H1 (cell line): ENCODE measurements at regions not wholly inside any gene's neighbourhood (a gene's known extent, or its start where the extent isn't known, plus 50 kb on each side); places are given as distances from the start of the nearest gene placed in this dataset.

Experiments
- CTCF ChIA-PET: fragments of 300-600 bp; sonication (Branson Sonifier 250); formaldehyde crosslinking; loops from one replicate; lab custom pipeline; 2021; ENCODE audit not compliant: partially characterized antibody; lab: Charles Lee
- POLR2A ChIA-PET: fragments of 300-600 bp; sonication (Branson Sonifier 250); formaldehyde crosslinking; loops from one replicate; lab custom pipeline; 2021; ENCODE audit warnings: inconsistent platforms; ENCODE audit not compliant: partially characterized antibody; lab: Charles Lee
- DNase-seq, 2 experiments: peaks; one replicate each; pipeline versions ENCODE4 v3.0.0 to v3.0.0-alpha.2; 2010 to 2022; ENCODE audit warnings: low spot score in 2 of 2, low read depth in 1 of 2, mixed read lengths in 1 of 2
- FAIRE-seq: peaks from 2 replicates; lab custom pipeline; 2011; peaks lifted over from hg19 to GRCh38; lab: Jason Lieb, UNC
- H2AFZ ChIP-seq: 2 replicates; pipeline ENCODE4 v1.8.1; 2012; ENCODE audit warnings: low read length, inconsistent platforms
- H2AK5ac ChIP-seq: 2 replicates; pipeline ENCODE4 v1.6.1; 2013; ENCODE audit warnings: low read depth, low read length
- H2BK120ac ChIP-seq: replicated peaks from 2 replicates; pipeline ENCODE3; 2013; ENCODE audit warnings: low read depth, low read length, inconsistent platforms
- H2BK12ac ChIP-seq: 2 replicates; pipeline ENCODE4 v1.6.1; 2013; ENCODE audit warnings: low read depth, low read length
- H2BK15ac ChIP-seq: 2 replicates; pipeline ENCODE4 v1.6.1; 2013; ENCODE audit warnings: low read length
- H2BK20ac ChIP-seq: 2 replicates; pipeline ENCODE4 v1.6.1; 2013; ENCODE audit warnings: low read length
- H2BK5ac ChIP-seq: 2 replicates; pipeline ENCODE4 v1.6.1; 2013; ENCODE audit warnings: low read depth, low read length
- H3K14ac ChIP-seq: 2 replicates; pipeline ENCODE4 v1.6.1; 2013; ENCODE audit warnings: inconsistent platforms; ENCODE audit not compliant: insufficient read length
- H3K18ac ChIP-seq: 2 replicates; pipeline ENCODE4 v1.6.1; 2013; ENCODE audit warnings: low read length; ENCODE audit errors: extremely low read depth
- H3K23ac ChIP-seq: 2 replicates; pipeline ENCODE4 v1.6.1; 2013; ENCODE audit warnings: inconsistent platforms; ENCODE audit not compliant: insufficient read length
- H3K23me2 ChIP-seq: 2 replicates; pipeline ENCODE4 v1.6.1; 2013; ENCODE audit warnings: low read depth, low read length
- H3K27ac ChIP-seq: 2 replicates; pipeline ENCODE4 v1.6.1; 2011; ENCODE audit warnings: low read depth, low read length, inconsistent platforms
- H3K27me3 ChIP-seq, 4 experiments: replicated peaks in 1 of 4; 1 replicate in 1 of 4; 2 replicates in 3 of 4; pipeline versions ENCODE4 v1.6.1 to v1.8.1; 2011 to 2013; ENCODE audit warnings: low read length in 3 of 4, mild to moderate bottlenecking in 3 of 4, inconsistent platforms in 2 of 4, mixed read lengths in 2 of 4, moderate library complexity in 1 of 4; ENCODE audit not compliant: control insufficient read depth in 3 of 4, insufficient read depth in 3 of 4; ENCODE audit errors: extremely low read depth in 1 of 4
- H3K36me3 ChIP-seq, 4 experiments: 2 replicates each; pipeline versions ENCODE4 v1.6.1 to v1.8.1; 2011 to 2013; ENCODE audit warnings: mild to moderate bottlenecking in 4 of 4, low read length in 3 of 4, moderate library complexity in 2 of 4, control low read depth in 1 of 4, inconsistent platforms in 1 of 4; ENCODE audit not compliant: insufficient read depth in 4 of 4, control insufficient read depth in 2 of 4
- H3K4ac ChIP-seq: replicated peaks from 2 replicates; pipeline ENCODE3; 2013; ENCODE audit warnings: low read length, low read depth, mixed read lengths, inconsistent platforms; ENCODE audit not compliant: insufficient read length
- H3K4me1 ChIP-seq, 4 experiments: replicated peaks in 1 of 4; 1 replicate in 1 of 4; 2 replicates in 3 of 4; pipeline versions ENCODE4 v1.6.1 to v1.8.1; 2011 to 2013; ENCODE audit warnings: low read length in 3 of 4, inconsistent platforms in 2 of 4, mixed read lengths in 1 of 4; ENCODE audit not compliant: insufficient read depth in 4 of 4, control insufficient read depth in 3 of 4
- H3K4me2 ChIP-seq, 2 experiments: 2 replicates each; pipeline versions ENCODE4 v1.6.1 to v1.8.1; 2011 to 2013; ENCODE audit warnings: low read depth in 2 of 2, low read length in 2 of 2, control low read depth in 1 of 2, inconsistent platforms in 1 of 2, mild to moderate bottlenecking in 1 of 2; ENCODE audit not compliant: insufficient read depth in 1 of 2
- H3K4me3 ChIP-seq, 4 experiments: fragments of 200-600, 300-600 bp in 1 of 4; sonication (generic), shearing (Covaris generic), sonication (Bioruptor Twin) in 1 of 4; 2 replicates each; pipeline versions ENCODE4 v1.5.1 to v1.8.1; 2011 to 2016; ENCODE audit warnings: low read length in 4 of 4, low read depth in 3 of 4, control low read depth in 2 of 4, inconsistent platforms in 2 of 4, mild to moderate bottlenecking in 2 of 4, mixed read lengths in 1 of 4, moderate library complexity in 1 of 4; ENCODE audit not compliant: insufficient read depth in 2 of 4; ENCODE audit errors: extremely low read depth in 1 of 4
- H3K56ac ChIP-seq: replicated peaks from 2 replicates; pipeline ENCODE3; 2013; ENCODE audit warnings: low read depth, mild to moderate bottlenecking, mixed read lengths, low read length, inconsistent platforms; ENCODE audit not compliant: insufficient read length
- H3K79me1 ChIP-seq: 2 replicates; pipeline ENCODE4 v1.6.1; 2013; ENCODE audit warnings: low read depth, low read length, control low read depth
- H3K79me2 ChIP-seq, 2 experiments: 2 replicates each; pipeline versions ENCODE4 v1.6.1 to v1.8.1; 2012 to 2013; ENCODE audit warnings: low read length in 2 of 2, mild to moderate bottlenecking in 2 of 2, inconsistent platforms in 1 of 2; ENCODE audit not compliant: insufficient read depth in 2 of 2, control insufficient read depth in 1 of 2
- H3K9ac ChIP-seq, 4 experiments: replicated peaks in 1 of 4; 1 replicate in 1 of 4; 2 replicates in 3 of 4; pipeline versions ENCODE4 v1.6.1 to v1.8.1; 2011 to 2013; ENCODE audit warnings: low read depth in 3 of 4, low read length in 3 of 4, control low read depth in 2 of 4, mild to moderate bottlenecking in 2 of 4, moderate library complexity in 2 of 4, inconsistent platforms in 1 of 4; ENCODE audit errors: extremely low read depth in 1 of 4
- H3K9me3 ChIP-seq, 2 experiments: 2 replicates each; pipeline versions ENCODE4 v1.6.1 to v1.8.1; 2012 to 2013; ENCODE audit warnings: mild to moderate bottlenecking in 2 of 2, moderate library complexity in 2 of 2, control low read depth in 1 of 2, inconsistent platforms in 1 of 2, low read depth in 1 of 2, low read length in 1 of 2, mixed read lengths in 1 of 2; ENCODE audit not compliant: insufficient read depth in 2 of 2
- H4K20me1 ChIP-seq, 2 experiments: replicated peaks in 1 of 2; 2 replicates each; pipeline versions ENCODE3 to v1.8.1; 2011 to 2013; ENCODE audit warnings: inconsistent platforms in 2 of 2, low read length in 2 of 2, mild to moderate bottlenecking in 1 of 2; ENCODE audit not compliant: insufficient read depth in 2 of 2, control insufficient read depth in 1 of 2
- H4K5ac ChIP-seq: 2 replicates; pipeline ENCODE4 v1.6.1; 2013; ENCODE audit warnings: low read length, low read depth, mixed read lengths, inconsistent platforms; ENCODE audit not compliant: insufficient read length
- H4K8ac ChIP-seq: 2 replicates; pipeline ENCODE4 v1.8.0; 2013; ENCODE audit warnings: mild to moderate bottlenecking, moderate library complexity, low read length, inconsistent platforms; ENCODE audit not compliant: insufficient read depth; ENCODE audit errors: extremely low read depth
- H4K91ac ChIP-seq: replicated peaks from 2 replicates; pipeline ENCODE3; 2013; ENCODE audit warnings: low read length, mixed read lengths, inconsistent platforms; ENCODE audit not compliant: insufficient read length
- BCL11A ChIP-seq, 2 experiments: IDR thresholded peaks; one replicate each; pipeline ENCODE4 v1.6.1; 2011; ENCODE audit warnings: low read depth in 2 of 2, low read length in 2 of 2, mild to moderate bottlenecking in 2 of 2
- BRCA1 ChIP-seq: IDR thresholded peaks from 2 replicates; pipeline ENCODE4 v1.6.1; 2012; ENCODE audit warnings: low read depth, low read length, improper control_type of control experiment
- CEBPB ChIP-seq: IDR thresholded peaks from 2 replicates; pipeline ENCODE4 v1.6.1; 2012; ENCODE audit warnings: low read depth, low read length
- EZH2 ChIP-seq: fragments of 200-600 bp; sonication (generic); IDR thresholded peaks from 2 replicates; pipeline ENCODE4 v1.7.1; 2012; ENCODE audit warnings: low read depth, mild to moderate bottlenecking, moderate library complexity, low read length, inconsistent platforms; ENCODE audit not compliant: severe bottlenecking
- FOSL1 ChIP-seq: IDR thresholded peaks from 2 replicates; pipeline ENCODE4 v1.6.1; 2011; ENCODE audit warnings: mild to moderate bottlenecking, low read depth, low read length, moderate library complexity; ENCODE audit not compliant: insufficient read depth
- JUN ChIP-seq: IDR thresholded peaks from 2 replicates; pipeline ENCODE4 v1.6.1; 2011; ENCODE audit warnings: low read depth, mild to moderate bottlenecking, improper control_type of control experiment, low read length
- KDM5A ChIP-seq: fragments of 200-600 bp; IDR thresholded peaks from 2 replicates; pipeline ENCODE4 v1.7.1; 2012; ENCODE audit warnings: mild to moderate bottlenecking, low read length, inconsistent platforms, mixed read lengths
- POLR2AphosphoS5 ChIP-seq: IDR thresholded peaks from 2 replicates; pipeline ENCODE4 v1.6.1; 2011; ENCODE audit warnings: low read depth, low read length
- RAD21 ChIP-seq, 2 experiments: IDR thresholded peaks in 1 of 2; conservative IDR thresholded peaks in 1 of 2; 2 replicates each; pipeline ENCODE4 v1.6.1; 2011; ENCODE audit warnings: low read depth in 2 of 2, low read length in 2 of 2, improper control_type of control experiment in 1 of 2, inconsistent platforms in 1 of 2, mild to moderate bottlenecking in 1 of 2, moderate library complexity in 1 of 2
- SIX5 ChIP-seq: IDR thresholded peaks from 2 replicates; pipeline ENCODE4 v1.6.1; 2011; ENCODE audit warnings: mild to moderate bottlenecking, low read depth, low read length
- TEAD4 ChIP-seq: IDR thresholded peaks from 2 replicates; pipeline ENCODE4 v1.6.1; 2012; ENCODE audit warnings: low read depth, low read length, inconsistent platforms, mixed read lengths
- USF2 ChIP-seq: IDR thresholded peaks from 2 replicates; pipeline ENCODE4 v1.6.1; 2011; ENCODE audit warnings: low read length, improper control_type of control experiment
- WGBS, 2 experiments: shearing (Covaris generic) in 1 of 2; methylation state at CpG; one replicate each; pipeline versions ENCODE4 v1.1.6 to v1.1.7; 2013 to 2015; ENCODE audit warnings: low lambda C conversion rate in 2 of 2, mixed read lengths in 2 of 2, inconsistent platforms in 1 of 2, low coverage in 1 of 2, missing lambda C conversion rate in 1 of 2; ENCODE audit not compliant: insufficient replicate concordance in 2 of 2, insufficient coverage in 1 of 2, insufficient read length in 1 of 2; ENCODE audit errors: extremely low coverage in 1 of 2, missing lambda C conversion rate in 1 of 2; 5-methylcytosine and 5-hydroxymethylcytosine counted together
- TF ChIP-seq, protein P1 (sequence below): IDR thresholded peaks from 2 replicates; pipeline ENCODE4 v1.6.1; 2012; ENCODE audit warnings: inconsistent platforms

GRCh38 chr9:107953556-107954125 lies 464.1 kb upstream of the KLF4 start:
- FAIRE-seq, result no peak
- Histone ChIP-seq H2BK15ac (no peak overlapping the region), H2BK120ac (no peak overlapping the region), H4K8ac (no peak overlapping the region), H3K18ac (no peak overlapping the region), H3K79me1 (no peaks in the 10 kb centered on the region), H3K27ac (no peak overlapping the region), H3K27me3 (no peaks in the 10 kb centered on the region), H3K36me3 (no peaks in the 10 kb centered on the region), H2BK12ac (no peak overlapping the region), H3K56ac (no peak overlapping the region), H3K14ac (no peak overlapping the region), H3K9ac (no peak overlapping the region), H3K4me3 (no peak overlapping the region), H3K79me2 (no peaks in the 10 kb centered on the region), H3K23me2 (no peaks in the 10 kb centered on the region), H4K5ac (no peak overlapping the region), H3K9me3 (peaks cover 4% of the 10 kb centered on the region in 2 experiments; a peak in 2 of 4 replicates), H2AFZ (no peak overlapping the region), H2BK20ac (no peak overlapping the region), H3K23ac (no peak overlapping the region), H2AK5ac (no peak overlapping the region), H2BK5ac (no peak overlapping the region), H4K91ac (no peak overlapping the region), H4K20me1 (no peaks in the 10 kb centered on the region), H3K4me1 (no peaks in the 10 kb centered on the region), H3K4ac (no peak overlapping the region), H3K4me2 (no peak overlapping the region)
- ChIA-PET CTCF (interaction anchor here (0.8 kb wide), 1 partner anchor 511 kb away, joined by 3 read pairs; no protein-coding TSS in a partner anchor), POLR2A (no interaction called here)
- no peak for DNase-seq
- 88% methylated on average over 4 of the region's 4 CpGs; no CpG with 5 or more reads in 1 of the 2 experiments for WGBS, 2 experiments
- TF ChIP-seq BRCA1, result no peak
- TF ChIP-seq, protein P1, sequence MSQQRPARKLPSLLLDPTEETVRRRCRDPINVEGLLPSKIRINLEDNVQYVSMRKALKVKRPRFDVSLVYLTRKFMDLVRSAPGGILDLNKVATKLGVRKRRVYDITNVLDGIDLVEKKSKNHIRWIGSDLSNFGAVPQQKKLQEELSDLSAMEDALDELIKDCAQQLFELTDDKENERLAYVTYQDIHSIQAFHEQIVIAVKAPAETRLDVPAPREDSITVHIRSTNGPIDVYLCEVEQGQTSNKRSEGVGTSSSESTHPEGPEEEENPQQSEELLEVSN, result no peak
- TF ChIP-seq KDM5A, result no peak
- TF ChIP-seq TEAD4, result no peak
- TF ChIP-seq BCL11A (IDR thresholded peaks at IDR 0.05; ENCODE audit: low read depth in 2 of 2, low read length in 2 of 2), result no peak
- TF ChIP-seq FOSL1, result no peak
- no peak for TF ChIP-seq POLR2AphosphoS5
- TF ChIP-seq SIX5, result no peak
- no peak for TF ChIP-seq USF2
- no peak for TF ChIP-seq RAD21 (IDR thresholded peaks at IDR 0.05 in 1 of 2, conservative IDR thresholded peaks at IDR 0.05 in 1 of 2; ENCODE audit: low read depth in 2 of 2, low read length in 2 of 2)
- TF ChIP-seq CEBPB, result no peak
- no peak for TF ChIP-seq JUN
- TF ChIP-seq EZH2, result no peak
